GM18951 (cell line): ENCODE measurements at regions not wholly inside any gene's neighbourhood (a gene's known extent, or its start where the extent isn't known, plus 50 kb on each side); places are given as distances from the start of the nearest gene placed in this dataset.

ENCODE experiments used
- POLR2A ChIP-seq: IDR thresholded peaks from 4 replicates; pipeline ENCODE4 v1.6.1; 2011; ENCODE audit warnings: mild to moderate bottlenecking; ENCODE audit not compliant: insufficient read length, insufficient read depth; ENCODE audit errors: extremely low read depth
- in situ Hi-C: fragments of 300-500 bp; cut with MboI; formaldehyde crosslinking; loops from one replicate; pipeline ENCODE4 v1.12.0; 2022; ENCODE audit warnings: low sequenced_read_pairs, mixed read lengths, inconsistent platforms; ENCODE audit not compliant: unreplicated experiment

GRCh38 chr5:89125372-89125771 lies 242.4 kb upstream of the MEF2C start:
- TF ChIP-seq POLR2A, result no peak
- in situ Hi-C loops, result no loop called here

GRCh38 chr5:89123581-89123980 lies 240.6 kb upstream of the MEF2C start:
- in situ Hi-C loops, result no loop called here

DNA sequence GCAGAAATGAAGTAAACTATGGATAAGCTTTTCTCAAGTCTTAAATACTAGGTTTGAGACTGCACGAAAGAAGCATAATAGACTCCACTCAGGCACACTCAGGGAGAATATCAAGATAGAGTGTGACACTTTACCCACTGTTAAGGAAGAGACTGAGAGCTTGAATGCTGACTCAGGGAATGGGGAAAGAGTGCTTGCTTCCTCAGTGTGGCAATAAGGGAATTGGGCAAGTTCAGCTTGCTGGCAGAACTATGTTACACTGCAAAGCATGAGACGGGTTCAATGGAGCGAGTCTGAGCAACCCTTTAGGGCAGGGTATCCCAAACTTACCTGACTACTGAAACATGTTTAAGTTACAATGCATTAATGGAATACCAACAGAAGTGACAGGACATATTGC lies 237.7 kb upstream of the MEF2C start:
- TF ChIP-seq POLR2A, result no peak
- in situ Hi-C loops, result no loop called here

More at GRCh38 chr5:89123581-89123980, 240.6 kb upstream of the MEF2C start:
- TF ChIP-seq POLR2A, result no peak

- TF ChIP-seq POLR2A, result no peak
- in situ Hi-C loops, result no loop called here
Observed at GRCh38 chr5:89117124-89117644, 234.2 kb upstream of the MEF2C start.

GRCh38 chr5:89110916-89111646 lies 228.1 kb upstream of the MEF2C start:
- TF ChIP-seq POLR2A, result no peak
- in situ Hi-C loops, result no loop called here

GRCh38 chr5:89106480-89106879 lies 223.5 kb upstream of the MEF2C start:
- no peak for TF ChIP-seq POLR2A
- in situ Hi-C loops, result no loop called here

DNA sequence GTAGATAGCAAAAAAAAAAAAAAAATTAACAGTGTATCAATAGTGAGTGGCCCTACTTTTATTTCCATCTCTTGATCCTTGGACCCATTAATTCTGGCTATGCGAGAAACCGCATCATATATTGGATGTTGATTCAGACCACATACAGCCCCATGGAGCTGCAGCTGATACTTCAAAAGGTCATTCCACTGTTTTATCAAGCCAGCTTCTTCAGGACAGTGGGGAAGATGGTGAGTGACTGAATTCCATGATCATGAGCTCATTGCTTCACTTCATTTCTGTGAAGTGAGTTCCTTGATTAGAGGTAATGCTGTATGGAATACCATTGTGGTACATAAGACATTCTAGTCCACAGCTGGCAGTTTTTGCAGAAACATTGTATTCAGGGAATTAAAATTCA lies 222.9 kb upstream of the MEF2C start:
- in situ Hi-C loops, result no loop called here
- no peak for TF ChIP-seq POLR2A

DNA sequence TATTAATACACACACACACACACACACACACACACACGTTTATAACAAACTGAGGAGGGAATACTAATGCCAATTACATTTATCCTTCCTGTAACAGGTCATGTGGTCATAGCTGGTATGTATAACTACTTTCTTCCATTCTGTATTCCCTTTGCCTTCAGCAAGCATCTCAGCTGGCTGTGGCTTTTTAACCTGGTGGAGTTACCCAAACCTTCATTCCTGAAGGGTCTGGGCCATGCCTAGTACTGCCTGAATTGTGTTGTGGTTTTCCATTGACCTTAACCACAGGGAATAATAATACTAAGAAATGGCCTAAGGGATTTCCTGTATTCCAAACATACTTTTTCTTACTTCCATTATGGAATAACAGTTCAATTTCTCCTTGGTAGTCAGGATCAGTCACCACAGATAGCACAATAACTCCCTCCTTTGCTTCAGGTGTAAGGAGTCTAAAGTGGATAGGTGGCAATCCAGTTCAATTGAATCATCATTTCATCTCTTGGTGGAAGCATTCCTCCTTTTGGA lies 222.2 kb upstream of the MEF2C start:
- in situ Hi-C loops, result no loop called here
- TF ChIP-seq POLR2A, result no peak

- in situ Hi-C loops, result no loop called here
- no peak for TF ChIP-seq POLR2A
Observed at GRCh38 chr5:89098199-89098756, 215.3 kb upstream of the MEF2C start.

- in situ Hi-C loops, result no loop called here
- TF ChIP-seq POLR2A, result no peak
Observed at GRCh38 chr5:89097103-89097502, 214.1 kb upstream of the MEF2C start.

- in situ Hi-C loops, result no loop called here
Observed at GRCh38 chr5:89095341-89095740, 212.4 kb upstream of the MEF2C start.

DNA sequence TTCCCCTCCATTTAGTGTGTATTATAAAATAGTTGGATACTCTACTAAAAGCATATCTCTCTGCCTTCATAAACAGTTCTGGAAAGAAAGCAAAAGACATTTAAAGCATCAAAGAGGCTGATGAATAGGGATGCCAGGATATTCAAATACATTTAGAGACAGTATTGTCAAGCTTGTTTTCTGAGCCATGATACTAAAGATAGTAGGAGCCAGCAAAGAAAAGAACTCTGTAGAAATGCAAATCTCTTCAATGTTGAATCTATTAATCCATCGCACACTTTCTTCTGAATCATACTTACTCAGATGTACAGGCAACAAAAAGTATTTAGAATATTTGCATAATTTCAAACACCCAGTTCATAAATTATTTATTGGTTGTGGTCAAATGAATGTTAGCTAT lies 207.1 kb upstream of the MEF2C start:
- in situ Hi-C loops, result no loop called here
- no peak for TF ChIP-seq POLR2A

More at GRCh38 chr5:89095341-89095740, 212.4 kb upstream of the MEF2C start:
- no peak for TF ChIP-seq POLR2A

DNA sequence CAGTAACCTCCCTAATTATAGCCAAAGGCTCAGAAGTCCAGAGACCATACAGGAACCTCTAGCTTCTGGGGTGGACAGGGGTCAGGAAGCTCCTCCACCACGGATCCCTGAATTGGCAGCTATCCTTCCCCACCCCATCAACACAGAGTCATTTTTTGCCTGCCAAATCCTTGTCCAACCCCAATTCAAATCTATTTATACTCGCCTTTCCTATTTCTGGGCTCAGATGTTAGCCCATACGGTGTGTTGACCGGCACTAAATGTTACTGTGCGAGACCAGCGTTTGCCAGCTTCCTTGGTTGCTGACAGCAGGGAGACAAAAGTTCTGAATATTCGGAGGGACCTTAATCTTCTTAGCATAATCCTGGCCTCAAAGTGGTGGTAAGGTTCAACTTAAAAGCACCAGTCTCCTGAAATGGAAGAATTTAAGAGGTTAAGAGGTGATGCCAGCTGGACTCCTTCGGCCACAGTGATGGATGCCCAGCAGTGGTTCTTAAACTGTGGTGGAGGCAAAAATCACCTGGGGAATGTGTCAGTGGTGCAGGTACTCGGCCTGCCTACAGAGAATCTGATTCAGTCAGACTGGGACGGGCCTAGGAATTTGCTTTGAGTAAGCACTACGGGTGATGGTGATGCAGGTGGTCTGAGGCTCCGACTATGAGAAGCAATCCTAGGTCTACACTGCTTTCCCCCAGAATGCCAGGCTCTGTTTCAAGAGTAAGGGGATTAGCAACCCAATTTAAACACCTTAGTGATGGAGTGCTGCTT lies 204.8 kb upstream of the MEF2C start:
- in situ Hi-C loops, result no loop called here
- no peak for TF ChIP-seq POLR2A
